Peyer's patch (tissue), 4 donors: ENCODE measurements at regions not wholly inside any gene's neighbourhood (a gene's known extent, or its start where the extent isn't known, plus 50 kb on each side); places are given as distances from the start of the nearest gene placed in this dataset.
"Not testable (repeated sequence)": the region's sequence is repeated elsewhere in the genome, so short reads cannot be mapped to it uniquely, and the experiment has no call there.

Experiments used
- DNase-seq, 3 donors: peaks; one replicate each; pipeline ENCODE4 v3.0.0-alpha.2; 2017 to 2019
- H3K27ac ChIP-seq, 4 donors: fragments of 200-600 bp; sonication (generic); one replicate each; pipeline ENCODE4 v1.5.1; 2016 to 2019
- H3K27me3 ChIP-seq, 2 donors: fragments of 200-600 bp; sonication (generic); one replicate each; pipeline ENCODE4 v1.5.1; 2019
- H3K36me3 ChIP-seq, 3 donors: fragments of 200-600 bp; sonication (generic); one replicate each; pipeline ENCODE4 v1.5.1; 2016 to 2019
- H3K4me1 ChIP-seq, 4 donors: fragments of 200-600 bp; sonication (generic); one replicate each; pipeline ENCODE4 v1.5.1; 2016 to 2019
- H3K4me3 ChIP-seq, 4 donors: fragments of 200-600 bp; sonication (generic); 1 replicate in 3 of 4; 2 replicates in 1 of 4; pipeline ENCODE4 v1.5.1; 2016 to 2019; ENCODE audit warnings: mild to moderate bottlenecking in 1 of 4
- H3K9me3 ChIP-seq, 4 donors: fragments of 200-600 bp; sonication (generic); one replicate each; pipeline ENCODE4 v1.5.1; 2016 to 2019; ENCODE audit warnings: mild to moderate bottlenecking in 1 of 4
- CTCF ChIP-seq, 6 experiments: fragments of 450-650 bp in 4 of 6; fragments of 200-600 bp in 2 of 6; sonication (generic) in 1 of 6; IDR thresholded peaks; one replicate each; pipeline ENCODE4 v1.5.1; 2017 to 2019; ENCODE audit warnings: antibody characterized with exemption in 6 of 6, mild to moderate bottlenecking in 3 of 6, moderate library complexity in 1 of 6
- POLR2A ChIP-seq, 2 donors: fragments of 450-650 bp; IDR thresholded peaks; one replicate each; pipeline ENCODE4 v1.5.1; 2017; ENCODE audit warnings: antibody characterized with exemption in 2 of 2, mild to moderate bottlenecking in 2 of 2, moderate library complexity in 2 of 2

- H3K9me3 ChIP-seq: peaks cover 0 to 15% (median 4%) of the 10 kb centered on the region in 4 donors
- H3K27me3 ChIP-seq: no peaks in the 10 kb centered on the region
- H3K4me3 ChIP-seq: no peak overlapping the region
- no peaks in the 10 kb centered on the region for H3K4me1 ChIP-seq
- DNase-seq: no peak
- no peak overlapping the region for H3K27ac ChIP-seq
- H3K36me3 ChIP-seq: no peaks in the 10 kb centered on the region
- TF ChIP-seq POLR2A (IDR thresholded peaks at IDR 0.05): no peak
- TF ChIP-seq CTCF (IDR thresholded peaks at IDR 0.05): no peak
Observed at GRCh38 chr19:22515435-22515834, 93.3 kb upstream of the ZNF98 start.

GRCh38 chr19:22503524-22503923, 81.4 kb upstream of the ZNF98 start:
- Histone ChIP-seq H3K36me3 (no peaks in the 10 kb centered on the region), H3K27ac (no peak overlapping the region), H3K4me3 (no peak overlapping the region), H3K27me3 (no peaks in the 10 kb centered on the region), H3K9me3 (peaks cover 0 to 19% (median 7%) of the 10 kb centered on the region in 4 donors), H3K4me1 (no peaks in the 10 kb centered on the region)
- no peak for TF ChIP-seq CTCF (IDR thresholded peaks at IDR 0.05)
- TF ChIP-seq POLR2A (IDR thresholded peaks at IDR 0.05): no peak
- no peak for DNase-seq

GRCh38 chr19:22502766-22503165, 80.6 kb upstream of the ZNF98 start:
- Histone ChIP-seq H3K4me3 (no peak overlapping the region), H3K27me3 (no peaks in the 10 kb centered on the region), H3K27ac (no peak overlapping the region), H3K4me1 (no peaks in the 10 kb centered on the region), H3K9me3 (peaks cover 0 to 19% (median 7%) of the 10 kb centered on the region in 4 donors), H3K36me3 (no peaks in the 10 kb centered on the region)
- TF ChIP-seq POLR2A (IDR thresholded peaks at IDR 0.05) (no peak), CTCF (IDR thresholded peaks at IDR 0.05) (no peak)
- no peak for DNase-seq

GRCh38 chr19:22498831-22499430, 76.8 kb upstream of the ZNF98 start:
- H3K4me1 ChIP-seq, H3K27ac ChIP-seq, DNase-seq, H3K36me3 ChIP-seq, H3K4me3 ChIP-seq, H3K27me3 ChIP-seq: not testable (repeated sequence)
- peaks cover 0 to 23% (median 10%) of the 10 kb centered on the region in 4 donors for H3K9me3 ChIP-seq

- H3K4me3 ChIP-seq: no peak overlapping the region
- no peaks in the 10 kb centered on the region for H3K27me3 ChIP-seq
- no peak overlapping the region for H3K27ac ChIP-seq
- H3K9me3 ChIP-seq: peaks cover 0 to 36% (median 5%) of the 10 kb centered on the region in 4 donors
- no peaks in the 10 kb centered on the region for H3K36me3 ChIP-seq
- H3K4me1 ChIP-seq: no peaks in the 10 kb centered on the region
- DNase-seq: no peak
- TF ChIP-seq CTCF (IDR thresholded peaks at IDR 0.05) (no peak), POLR2A (IDR thresholded peaks at IDR 0.05) (no peak)
Observed at GRCh38 chr19:22491746-22492145, 69.6 kb upstream of the ZNF98 start.

- not testable (repeated sequence) for DNase-seq, H3K4me3 ChIP-seq, H3K36me3 ChIP-seq, H3K27ac ChIP-seq, H3K27me3 ChIP-seq, H3K4me1 ChIP-seq
- peaks cover 0 to 19% (median 0%) of the 10 kb centered on the region in 4 donors for H3K9me3 ChIP-seq
Observed at GRCh38 chr19:22483514-22483913, 61.4 kb upstream of the ZNF98 start.

GRCh38 chr19:22472180-22472637, 50.1 kb upstream of the ZNF98 start:
- no peaks in the 10 kb centered on the region for H3K4me1 ChIP-seq
- no peak overlapping the region for H3K4me3 ChIP-seq
- no peak for DNase-seq
- TF ChIP-seq CTCF (IDR thresholded peaks at IDR 0.05): no peak
- TF ChIP-seq POLR2A (IDR thresholded peaks at IDR 0.05): no peak
- H3K9me3 ChIP-seq: peaks cover 0 to 85% (median 4%) of the 10 kb centered on the region in 4 donors
- no peaks in the 10 kb centered on the region for H3K27me3 ChIP-seq
- no peaks in the 10 kb centered on the region for H3K36me3 ChIP-seq
- no peak overlapping the region for H3K27ac ChIP-seq
